Calu3 (cell line): ENCODE measurements at regions not wholly inside any gene's neighbourhood (a gene's known extent, or its start where the extent isn't known, plus 50 kb on each side); places are given as distances from the start of the nearest gene placed in this dataset.

Experiments used
- BruUV-seq: library from RNA; stranded (reverse); fragments of 400-500 nt; replicated peaks from 2 replicates; lab custom pipeline; 2021; lab: Mats Ljungman, UMichigan
- CTCF ChIA-PET: fragments of 300-600 bp; sonication (Branson Sonifier 250); formaldehyde crosslinking; loops from one replicate; lab custom pipeline; 2022; ENCODE audit warnings: antibody characterized with exemption; lab: Charles Lee
- DNase-seq: peaks from one replicate; pipeline ENCODE4 v3.0.0; 2022
- H3K27ac Mint-ChIP-seq: one replicate; pipeline ENCODE4 v1.8.0; 2022; ENCODE audit warnings: mixed read lengths; ENCODE audit not compliant: unreplicated experiment
- H3K27me3 Mint-ChIP-seq: one replicate; pipeline ENCODE4 v1.8.0; 2022; ENCODE audit warnings: mixed read lengths; ENCODE audit not compliant: unreplicated experiment
- H3K36me3 Mint-ChIP-seq: one replicate; pipeline ENCODE4 v1.8.0; 2022; ENCODE audit warnings: mild to moderate bottlenecking, moderate library complexity, mixed read lengths; ENCODE audit not compliant: insufficient read depth, unreplicated experiment
- H3K4me1 Mint-ChIP-seq: one replicate; pipeline ENCODE4 v1.8.0; 2022; ENCODE audit warnings: mild to moderate bottlenecking, low read depth, mixed read lengths; ENCODE audit not compliant: unreplicated experiment
- H3K4me3 Mint-ChIP-seq: one replicate; pipeline ENCODE4 v1.8.0; 2022; ENCODE audit warnings: mild to moderate bottlenecking, low read depth, moderate library complexity, mixed read lengths; ENCODE audit not compliant: unreplicated experiment
- H3K9me3 Mint-ChIP-seq: one replicate; pipeline ENCODE4 v1.8.0; 2022; ENCODE audit warnings: low read depth, mixed read lengths; ENCODE audit not compliant: unreplicated experiment
- CTCF ChIP-seq: fragments of 200-600 bp; IDR thresholded peaks from one replicate; pipeline ENCODE4 v1.8.0; 2022; ENCODE audit warnings: antibody characterized with exemption; ENCODE audit not compliant: unreplicated experiment
- intact Hi-C: fragments of 100-400 bp; cut with micrococcal nuclease; formaldehyde crosslinking; loops from one replicate; pipeline ENCODE4 v1.10.0; 2022; ENCODE audit not compliant: unreplicated experiment

GRCh38 chr7:144975882-144976281, 140.0 kb upstream of the TPK1 start:
- H3K27ac Mint-ChIP-seq, result no peak overlapping the region
- no peaks in the 10 kb centered on the region for H3K36me3 Mint-ChIP-seq
- no peak for DNase-seq
- H3K27me3 Mint-ChIP-seq, result no peaks in the 10 kb centered on the region
- no peaks in the 10 kb centered on the region for H3K4me1 Mint-ChIP-seq
- H3K9me3 Mint-ChIP-seq, result peaks cover 18% of the 10 kb centered on the region
- CTCF ChIA-PET, result no interaction called here
- intact Hi-C loops, result no loop called here
- no peak overlapping the region for H3K4me3 Mint-ChIP-seq
- no peak for TF ChIP-seq CTCF
- BruUV-seq, result no TSS peak

GRCh38 chr7:144969787-144970186, 133.9 kb upstream of the TPK1 start:
- no TSS peak for BruUV-seq
- CTCF ChIA-PET, result no interaction called here

GRCh38 chr7:144960763-144961162, 124.9 kb upstream of the TPK1 start:
- intact Hi-C loops, result no loop called here
- Mint-ChIP-seq H3K27ac (no peak overlapping the region), H3K27me3 (no peaks in the 10 kb centered on the region), H3K36me3 (no peaks in the 10 kb centered on the region), H3K4me3 (no peak overlapping the region), H3K9me3 (peaks cover 2% of the 10 kb centered on the region), H3K4me1 (no peaks in the 10 kb centered on the region)
- no peak for DNase-seq
- BruUV-seq, result no TSS peak
- TF ChIP-seq CTCF, result no peak
- CTCF ChIA-PET, result no interaction called here

More at GRCh38 chr7:144969787-144970186, 133.9 kb upstream of the TPK1 start:
- Mint-ChIP-seq H3K4me3 (no peak overlapping the region), H3K27me3 (no peaks in the 10 kb centered on the region), H3K4me1 (no peaks in the 10 kb centered on the region), H3K27ac (no peak overlapping the region), H3K9me3 (peaks cover 18% of the 10 kb centered on the region), H3K36me3 (no peaks in the 10 kb centered on the region)
- TF ChIP-seq CTCF, result no peak
- DNase-seq, result no peak
- intact Hi-C loops, result no loop called here

GRCh38 chr7:144957998-144958397, 122.1 kb upstream of the TPK1 start:
- Mint-ChIP-seq H3K4me1 (no peaks in the 10 kb centered on the region), H3K36me3 (no peaks in the 10 kb centered on the region), H3K4me3 (no peak overlapping the region), H3K27ac (no peak overlapping the region), H3K27me3 (no peaks in the 10 kb centered on the region), H3K9me3 (peaks cover 5% of the 10 kb centered on the region)
- TF ChIP-seq CTCF, result no peak
- no TSS peak for BruUV-seq
- no peak for DNase-seq
- intact Hi-C loops, result no loop called here
- CTCF ChIA-PET, result interaction anchor here (0.7 kb wide), 1 partner anchor 20 kb away, joined by 3 read pairs; no protein-coding TSS in a partner anchor
